Stimulated activated CD4-positive, alpha-beta T cell treated with anti-CD3 and anti-CD28 coated beads, Interleukin-12 subunit alpha, Interleukin-12 subunit beta, amount 100 ng/mL, for 4 hours (primary cell): ENCODE measurements at regions not wholly inside any gene's neighbourhood (a gene's known extent, or its start where the extent isn't known, plus 50 kb on each side); places are given as distances from the start of the nearest gene placed in this dataset.
"Not testable (repeated sequence)": the region's sequence is repeated elsewhere in the genome, so short reads cannot be mapped to it uniquely, and the experiment has no call there.

ENCODE experiments used
- DNase-seq: peaks from one replicate; pipeline ENCODE4 v3.0.0-alpha.2; 2020

DNA sequence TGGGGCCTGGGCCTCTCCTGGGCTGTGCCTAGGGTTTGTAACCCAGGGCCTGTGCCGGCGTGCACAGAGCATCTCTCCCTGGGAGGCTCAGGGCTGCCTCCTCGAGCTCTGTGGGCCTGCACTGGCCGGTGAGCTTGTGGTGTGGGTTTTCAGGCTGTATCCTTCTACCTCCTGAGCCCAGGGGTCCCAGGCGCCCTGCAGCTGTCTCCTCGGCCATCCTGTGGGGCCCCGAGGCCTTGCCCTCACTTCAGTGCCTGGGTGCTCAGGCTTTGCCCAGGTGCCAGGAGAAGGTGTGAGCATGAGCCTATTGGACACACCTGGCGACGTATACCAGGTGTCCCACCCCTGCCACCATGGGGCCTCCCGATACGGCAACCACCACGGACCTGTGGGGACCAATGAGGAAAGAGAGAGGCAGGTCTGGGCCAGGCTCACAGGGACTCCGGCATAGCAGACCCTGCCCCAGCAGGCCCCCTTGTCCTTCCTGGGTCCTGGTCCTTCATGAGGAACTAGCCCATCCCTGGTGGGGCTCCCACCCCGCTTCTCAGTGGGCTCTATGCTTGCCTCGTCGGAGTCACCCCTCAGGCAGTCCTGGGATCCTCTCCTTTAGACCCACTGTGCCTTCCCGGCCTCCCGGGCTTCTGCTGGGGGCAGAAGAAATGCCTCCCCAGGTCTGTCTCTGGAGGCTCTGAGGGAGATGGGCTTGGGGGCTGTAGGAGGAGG, 400.2 kb downstream of the TMEM121 start:
- no peak for DNase-seq

DNA sequence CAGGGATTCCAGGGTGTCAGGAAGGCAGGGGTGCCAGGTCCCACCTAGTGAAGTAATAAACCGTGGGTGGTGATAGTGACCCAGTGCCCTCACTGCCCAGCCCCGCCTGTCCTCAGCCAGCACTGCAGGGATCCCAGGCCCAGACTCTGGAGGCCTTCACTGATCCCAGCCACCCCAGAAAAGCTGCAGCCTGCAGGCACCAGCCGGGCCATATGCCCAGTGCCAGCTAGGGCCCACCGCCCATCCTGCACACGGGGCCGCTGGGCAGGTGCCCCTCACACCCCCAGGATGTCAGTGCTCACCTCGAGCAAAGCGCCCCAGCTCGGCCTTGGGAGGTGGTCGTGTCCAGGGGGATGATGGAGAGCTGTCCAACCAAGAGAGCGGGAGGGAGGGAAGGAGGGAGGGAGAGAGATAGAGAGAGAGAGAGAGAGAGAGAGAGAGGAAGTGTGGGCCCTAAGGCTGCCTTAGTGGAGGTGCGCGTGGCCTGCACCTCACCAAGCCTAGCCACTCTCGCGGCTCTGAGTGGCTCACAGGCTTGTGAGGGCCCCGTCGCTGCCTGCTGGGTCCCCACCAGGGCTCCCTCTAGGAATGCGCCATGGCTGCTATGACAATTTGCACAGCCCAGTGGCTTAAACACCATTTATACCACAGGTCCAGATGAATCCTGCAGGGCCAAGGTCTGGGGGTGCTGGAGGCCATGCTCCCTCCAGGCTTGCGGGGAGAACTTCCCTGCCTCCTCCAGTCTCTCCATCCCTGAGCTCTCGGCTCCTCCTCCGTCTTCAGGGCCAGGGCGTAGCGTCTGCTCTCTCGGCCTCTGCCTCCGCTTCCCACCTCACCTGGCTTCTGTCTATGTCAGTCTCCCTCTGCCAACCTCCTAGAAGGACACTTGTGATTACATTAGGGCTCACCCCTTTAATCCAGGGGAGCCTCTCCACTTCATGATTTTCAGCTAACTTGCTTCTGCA, 401.0 kb downstream of the TMEM121 start:
- no peak for DNase-seq

DNA sequence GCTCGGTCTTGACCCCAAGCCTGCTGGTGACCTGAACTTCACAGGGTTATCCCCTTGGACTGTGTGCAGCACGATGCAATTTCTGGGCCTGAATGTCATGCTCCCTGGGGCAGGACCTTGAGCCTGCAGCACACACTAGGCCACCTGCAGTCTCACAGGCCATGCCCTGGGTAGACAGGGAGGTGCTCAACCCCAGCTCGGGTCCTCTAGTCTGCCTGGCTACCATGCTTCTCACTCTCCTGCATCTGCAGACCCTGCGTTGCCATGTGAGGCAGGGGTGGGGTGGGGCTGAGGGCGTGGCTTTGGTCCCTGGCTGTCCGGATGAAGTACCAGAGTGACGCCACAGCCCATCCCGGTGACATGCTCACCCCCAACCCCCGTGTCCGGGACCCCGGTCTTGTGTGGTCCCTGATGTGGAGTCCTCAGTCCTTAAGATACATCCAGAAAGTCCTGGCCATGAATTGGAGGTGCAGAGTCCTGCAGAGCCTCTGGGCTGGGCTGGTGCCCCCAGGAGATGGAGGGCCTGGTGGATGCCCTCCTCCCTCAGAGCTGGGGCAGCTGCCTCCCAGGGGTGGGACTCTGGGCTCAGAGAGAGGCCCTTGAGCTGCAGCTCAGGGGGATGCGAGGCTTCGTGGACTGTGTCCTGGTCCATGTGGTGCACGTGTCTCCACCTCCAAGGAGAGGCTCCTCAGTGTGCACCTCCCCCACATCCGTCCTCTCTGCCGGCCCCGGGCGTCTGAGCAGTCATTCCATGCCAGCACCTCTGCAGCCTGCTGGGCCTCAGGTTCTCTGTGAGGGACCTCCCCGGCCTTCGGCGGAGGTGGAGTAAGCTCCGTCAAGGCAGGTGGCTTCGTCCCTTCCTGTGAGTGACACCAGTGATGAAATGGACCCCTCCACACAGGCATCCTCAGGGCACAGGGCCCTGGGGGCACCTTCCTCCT, 402.1 kb downstream of the TMEM121 start:
- not testable (repeated sequence) for DNase-seq

DNA sequence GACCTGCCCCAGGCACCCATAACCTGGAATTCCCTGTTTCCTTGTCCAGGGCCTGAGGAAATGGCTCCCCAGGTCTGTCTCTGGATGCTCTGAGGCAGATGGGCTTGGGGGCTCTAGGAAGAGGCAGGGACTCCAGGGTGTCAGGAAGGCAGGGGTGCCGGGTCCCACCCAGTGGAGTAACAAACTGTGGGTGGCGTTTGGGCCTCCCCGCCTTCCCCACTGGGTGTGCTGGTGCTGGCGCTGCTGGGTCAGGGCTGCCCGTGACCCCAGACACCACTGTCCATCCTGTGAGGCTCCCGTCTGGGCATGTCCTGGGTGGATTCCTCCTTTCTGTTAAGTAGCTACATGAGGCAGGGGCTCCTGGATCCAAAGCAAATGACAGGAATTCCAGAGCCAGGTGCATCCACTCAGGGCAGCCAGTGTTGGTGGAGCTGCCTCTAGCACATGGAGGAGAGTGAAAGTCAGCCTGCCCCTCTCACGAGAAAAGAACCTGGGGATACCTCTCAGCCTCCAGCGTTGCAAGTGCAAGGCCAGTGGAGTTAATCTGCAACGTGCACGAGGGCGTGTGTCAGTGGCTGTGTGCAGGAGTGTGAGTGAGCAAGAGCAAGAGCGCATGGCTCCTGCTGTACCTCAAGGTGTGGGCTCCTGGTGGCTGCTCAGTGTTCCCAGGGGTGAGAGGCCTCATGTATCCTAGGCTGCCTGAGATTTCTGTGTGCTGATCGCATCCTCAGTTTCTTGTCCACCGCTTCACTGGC, 403.1 kb downstream of the TMEM121 start:
- no peak for DNase-seq

DNA sequence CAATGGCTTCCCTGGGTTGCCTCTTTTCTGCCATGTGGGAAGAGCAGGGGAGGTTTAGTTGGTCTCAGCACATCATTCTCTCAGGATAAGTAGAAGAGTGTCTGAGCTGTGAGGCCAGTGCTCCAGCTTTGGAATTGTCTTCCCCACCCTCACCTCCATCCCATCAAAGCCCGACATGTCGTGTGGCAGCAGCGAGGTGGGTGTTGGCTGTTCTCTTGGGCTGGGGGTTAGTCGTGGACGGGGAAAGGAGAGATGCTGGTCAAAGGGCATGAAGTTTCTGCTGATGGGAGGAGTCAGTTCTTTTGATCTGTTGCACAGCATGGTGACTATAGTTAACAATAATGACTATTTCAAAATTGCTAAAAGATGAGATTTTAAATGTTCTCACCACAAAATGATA, 404.2 kb downstream of the TMEM121 start:
- DNase-seq: no peak

DNA sequence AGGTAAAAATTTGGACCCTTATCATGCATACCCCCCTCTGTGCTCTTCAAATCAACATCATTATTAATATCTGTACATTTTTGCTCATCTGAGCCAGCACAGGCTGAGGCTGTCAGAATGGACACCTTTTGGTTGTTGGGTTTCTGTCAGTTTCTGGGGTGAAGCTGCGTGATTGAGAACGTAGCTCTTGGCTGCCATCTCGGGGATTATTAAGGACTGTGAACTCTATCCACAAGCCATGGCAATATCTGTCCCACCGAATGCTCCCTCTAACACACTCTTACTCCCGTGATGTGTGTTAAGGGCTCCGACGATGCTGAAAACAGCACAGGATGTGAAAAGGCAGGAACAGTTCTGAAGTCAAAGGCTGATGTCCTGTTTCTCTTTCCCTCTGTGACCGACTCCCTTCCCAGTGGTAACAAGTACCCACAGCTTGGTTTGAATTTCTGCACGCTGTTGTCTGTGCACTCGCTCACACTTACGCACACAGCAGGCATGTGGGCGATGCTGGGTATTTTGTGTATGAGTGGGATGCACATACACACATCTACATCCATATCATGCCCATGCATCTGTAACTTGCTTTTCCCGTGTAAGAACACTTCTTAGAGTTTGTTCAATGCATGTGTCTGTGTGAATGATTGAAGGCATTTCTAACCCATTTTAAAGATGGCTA, 405.6 kb downstream of the TMEM121 start:
- DNase-seq: no peak

DNA sequence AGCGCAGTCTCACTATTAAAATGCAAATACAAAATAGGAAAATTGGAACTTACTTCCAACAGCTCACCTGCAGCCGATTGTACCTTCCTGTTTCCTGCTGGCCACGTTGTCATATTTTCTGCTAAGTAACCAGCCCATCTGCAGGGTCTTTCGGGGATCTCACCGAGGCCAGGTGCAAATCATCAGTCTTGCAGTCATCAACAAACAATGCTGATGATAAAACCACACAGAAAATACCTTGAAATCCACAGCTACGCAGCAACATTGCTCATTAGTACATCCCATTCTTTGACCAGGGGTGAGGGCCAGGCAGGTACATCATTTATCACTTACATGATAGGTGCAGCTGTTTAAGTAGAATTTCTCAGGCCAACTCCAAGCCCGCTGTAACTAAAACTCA, 406.9 kb downstream of the TMEM121 start:
- DNase-seq: no peak

DNA sequence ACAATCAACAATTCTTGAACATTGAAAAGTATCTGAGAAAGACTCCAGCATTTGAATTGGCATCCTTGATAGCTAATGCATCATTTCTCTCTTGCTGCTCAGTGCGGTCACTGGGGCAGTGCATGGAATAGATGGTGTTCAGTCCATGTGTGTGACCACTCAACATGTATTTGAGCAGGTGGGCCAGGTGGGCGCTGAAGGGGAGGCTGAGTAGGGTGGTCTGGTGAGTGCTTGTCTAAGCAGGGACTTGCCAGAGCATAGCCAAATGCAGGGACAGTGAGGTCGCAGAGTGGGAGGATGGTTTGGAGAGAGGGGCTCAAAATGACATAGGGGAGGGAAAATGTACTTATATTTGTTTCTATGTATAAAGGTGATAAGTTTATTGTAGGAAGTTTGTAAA, 409.0 kb downstream of the TMEM121 start:
- DNase-seq: no peak

DNA sequence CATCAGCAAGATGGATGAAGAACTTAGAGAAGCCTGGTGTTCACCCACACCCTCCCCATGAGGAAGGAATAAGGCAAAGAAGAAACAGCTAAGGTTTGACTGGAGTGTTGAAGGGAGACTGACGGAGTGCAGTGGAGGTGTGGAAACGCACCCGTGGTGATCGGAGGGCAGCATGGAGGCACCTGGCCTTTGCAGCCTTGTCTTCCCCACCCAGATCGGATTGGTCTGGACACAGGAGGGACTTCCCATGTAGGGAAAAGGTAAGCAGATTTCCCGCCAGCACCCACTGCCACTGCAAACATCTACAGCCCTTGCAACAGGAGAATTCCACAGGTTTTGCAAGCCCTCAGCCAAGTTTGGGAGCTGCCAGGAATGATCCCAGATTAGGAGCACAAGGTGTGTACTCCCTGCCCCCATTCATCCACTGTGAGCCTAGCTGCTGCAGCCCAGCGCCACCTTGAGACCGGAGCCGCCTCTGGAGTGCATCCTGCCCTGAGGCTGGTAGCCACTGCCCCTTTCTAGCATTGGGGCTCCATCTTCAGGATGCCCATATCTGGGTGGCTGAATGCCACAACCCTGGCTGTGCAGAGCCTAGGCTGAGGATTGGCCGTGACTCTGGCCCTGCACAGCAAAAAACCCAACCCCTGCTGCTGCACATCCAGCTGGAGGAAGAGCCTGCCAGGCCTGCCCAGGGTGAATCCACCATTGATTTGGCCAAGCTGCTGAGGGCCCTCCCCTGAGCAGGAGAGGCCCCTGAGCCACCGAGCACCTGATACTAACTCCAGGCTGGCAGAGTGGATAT, 411.1 kb downstream of the TMEM121 start:
- DNase-seq: no peak

DNA sequence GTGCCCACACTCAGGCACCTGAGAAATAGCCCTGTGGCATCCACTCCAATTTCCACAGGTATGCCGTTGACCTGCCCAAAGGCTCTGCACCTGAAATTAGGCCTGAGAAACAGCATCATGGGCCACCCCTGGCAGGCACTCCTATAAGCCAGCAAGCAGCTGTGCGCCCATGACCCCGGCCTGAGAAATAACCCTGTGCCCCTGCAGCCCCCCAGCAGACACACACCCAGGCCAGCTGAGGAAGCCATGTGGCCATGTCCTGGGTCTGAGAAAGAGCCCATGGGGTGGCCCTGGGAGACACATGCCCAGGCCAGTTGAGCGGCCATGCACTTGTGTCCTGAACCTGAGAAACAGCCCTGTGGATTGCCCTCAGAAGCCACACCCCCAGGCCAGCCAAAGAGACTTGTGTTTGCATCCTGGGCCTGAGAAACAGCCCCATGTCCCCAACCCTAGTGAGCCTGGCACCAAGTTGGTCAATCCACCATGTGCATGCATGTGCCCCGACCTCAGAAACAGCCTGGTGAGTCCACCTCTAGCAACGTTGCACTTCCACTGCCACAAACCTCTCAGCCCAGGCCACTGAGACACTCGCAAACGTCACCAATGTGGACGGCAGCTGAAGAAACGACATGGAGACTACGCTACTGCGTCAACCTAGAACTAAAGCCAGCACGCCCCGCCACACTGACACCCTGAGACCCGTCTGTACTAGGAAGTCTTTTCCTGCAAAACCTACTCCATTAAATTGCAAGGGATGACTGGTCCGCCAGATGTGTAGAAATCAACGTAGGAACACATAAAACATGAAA, 411.9 kb downstream of the TMEM121 start:
- no peak for DNase-seq

DNA sequence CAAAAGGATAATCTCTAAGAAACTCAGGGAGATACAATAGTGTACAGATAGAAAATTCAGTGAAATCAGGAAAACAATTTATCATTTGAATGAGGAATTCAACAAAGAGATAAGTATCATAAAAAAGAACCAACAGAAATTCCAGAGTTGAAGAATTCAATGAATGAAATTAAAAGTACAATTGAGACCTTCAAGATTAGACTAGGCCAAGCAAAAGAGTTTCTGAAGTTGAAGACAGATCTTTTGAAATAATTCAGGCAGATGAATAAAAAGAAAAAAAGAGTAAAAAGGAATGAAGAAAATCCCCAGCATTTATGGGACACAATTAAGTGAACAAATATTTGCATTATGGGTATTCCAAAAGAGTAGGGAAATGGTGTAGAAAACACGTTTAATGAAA, 412.6 kb downstream of the TMEM121 start:
- no peak for DNase-seq

DNA sequence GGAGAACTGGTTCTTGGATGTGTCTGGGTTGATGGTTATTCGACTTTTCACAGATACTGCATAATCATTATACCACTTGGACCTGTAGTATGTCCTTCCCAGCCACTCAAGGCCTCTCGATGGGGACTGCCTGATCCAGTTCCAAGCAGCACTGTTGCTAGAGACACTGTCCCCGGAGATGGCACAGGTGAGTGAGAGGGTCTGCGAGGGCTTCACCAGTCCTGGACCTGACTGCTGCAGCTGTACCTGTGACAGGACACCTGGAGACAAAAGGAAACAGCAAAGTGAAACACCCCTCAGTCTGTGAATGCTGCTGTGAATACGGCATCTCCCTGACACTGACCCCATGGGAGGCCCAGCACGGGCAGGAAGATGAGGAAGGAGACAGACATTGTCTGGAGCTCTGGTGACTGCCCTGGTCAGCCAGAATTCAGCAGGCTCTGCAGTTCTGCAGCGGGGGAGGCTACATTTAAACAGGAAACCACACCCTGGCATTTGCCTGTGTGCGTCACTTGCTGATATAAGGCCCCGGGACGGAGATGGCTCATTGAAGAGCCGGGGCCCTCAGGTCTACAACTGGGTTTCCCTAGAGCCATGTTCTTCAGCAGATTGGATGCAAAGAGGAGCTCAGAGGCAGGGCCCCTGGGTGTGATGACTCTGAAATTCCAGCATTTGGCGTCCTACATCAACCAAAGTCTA, 413.6 kb downstream of the TMEM121 start:
- no peak for DNase-seq

DNA sequence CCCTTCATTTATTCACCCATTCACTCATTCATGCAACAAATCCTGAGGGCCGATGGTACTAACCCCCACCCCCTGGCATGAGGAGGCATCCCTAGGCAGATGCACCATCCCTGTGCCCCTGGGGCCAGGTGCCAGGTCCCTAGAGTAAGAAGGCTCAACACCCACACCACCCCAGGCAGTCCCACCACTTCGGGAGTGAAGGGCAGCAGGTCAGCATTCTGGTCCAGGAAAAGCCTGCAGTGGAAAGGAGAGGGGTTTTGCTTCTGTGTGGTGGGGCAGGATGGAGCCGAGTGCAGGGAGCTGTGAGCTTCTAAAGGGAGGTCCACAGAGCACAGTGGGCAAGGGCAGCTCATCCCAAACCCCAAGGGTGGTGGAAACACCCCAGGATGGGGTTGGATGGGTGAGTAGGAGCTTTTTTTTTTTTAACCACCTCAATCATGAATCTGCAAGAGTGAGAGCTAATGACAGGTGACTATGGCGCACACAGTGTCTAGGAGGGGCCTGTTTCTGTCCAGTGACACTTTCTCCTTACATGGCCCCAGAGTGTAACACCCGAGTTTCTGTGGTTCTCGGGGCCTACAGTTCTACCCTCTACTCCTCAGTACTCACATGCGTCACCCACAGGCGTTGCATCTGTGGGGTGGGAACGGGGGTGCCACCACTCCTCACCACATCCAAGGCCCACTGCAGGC, 414.3 kb downstream of the TMEM121 start:
- DNase-seq: no peak

DNA sequence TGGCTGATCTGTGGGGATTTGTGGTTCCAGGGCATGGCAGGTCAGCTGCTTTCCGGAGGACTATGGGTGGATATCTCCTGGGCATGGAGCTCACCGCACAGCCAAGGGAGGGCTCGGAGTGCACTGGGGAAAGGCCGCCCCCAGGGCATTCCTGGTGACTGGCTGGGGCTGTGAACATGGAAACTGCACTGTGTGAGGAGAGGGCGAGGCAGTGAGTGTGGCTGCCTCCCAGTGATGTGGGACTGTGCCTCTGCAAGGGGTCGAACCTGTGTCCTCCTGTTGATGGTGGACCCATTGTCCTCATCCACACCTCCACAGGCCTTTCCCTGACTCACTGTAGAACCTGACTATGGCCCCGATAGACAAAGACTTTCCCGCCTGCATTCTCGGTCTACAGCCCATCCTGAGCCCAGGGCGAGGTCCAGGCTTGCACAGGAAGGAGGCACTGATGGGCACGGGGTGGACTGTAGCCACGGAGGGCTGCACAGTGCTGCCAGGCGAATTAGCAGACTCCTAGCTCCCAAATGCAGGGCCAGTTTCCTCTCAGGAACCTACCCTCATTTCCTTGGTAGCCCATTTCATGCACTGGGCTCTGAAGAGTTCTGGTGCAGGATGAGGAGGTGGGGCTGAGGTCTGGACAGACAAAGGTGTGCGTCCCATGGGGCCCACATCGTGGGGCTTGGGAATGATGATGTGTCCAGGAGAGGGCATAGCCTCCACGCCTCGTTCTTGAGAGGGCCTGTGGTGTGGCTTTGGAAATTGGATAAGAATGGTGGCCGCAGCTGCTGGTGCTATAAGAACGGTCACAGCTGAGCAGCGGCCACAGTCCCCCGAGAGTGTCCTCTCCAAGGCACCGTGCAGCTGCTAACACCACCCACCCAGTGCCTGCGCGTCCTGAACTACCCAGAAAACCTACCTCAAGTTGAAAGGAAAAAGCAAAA, 415.1 kb downstream of the TMEM121 start:
- DNase-seq: no peak

DNA sequence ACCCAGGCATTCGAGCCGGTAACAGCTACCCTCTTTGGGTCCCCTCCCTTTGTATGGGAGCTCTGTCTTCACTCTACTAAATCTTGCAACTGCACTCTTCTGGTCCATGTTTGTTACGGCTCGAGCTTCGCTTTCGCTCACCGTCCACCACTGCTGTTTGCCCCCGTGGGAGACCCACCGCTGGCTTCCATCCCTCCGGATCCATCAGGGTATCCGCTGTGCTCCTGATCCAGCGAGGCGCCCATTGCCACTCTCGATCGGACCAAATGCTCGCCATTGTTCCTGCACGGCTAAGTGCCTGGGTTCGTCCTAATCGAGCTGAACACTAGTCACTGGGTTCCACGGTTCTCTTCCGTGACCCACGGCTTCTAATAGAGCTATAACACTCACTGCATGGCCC, 416.3 kb downstream of the TMEM121 start:
- not testable (repeated sequence) for DNase-seq

DNA sequence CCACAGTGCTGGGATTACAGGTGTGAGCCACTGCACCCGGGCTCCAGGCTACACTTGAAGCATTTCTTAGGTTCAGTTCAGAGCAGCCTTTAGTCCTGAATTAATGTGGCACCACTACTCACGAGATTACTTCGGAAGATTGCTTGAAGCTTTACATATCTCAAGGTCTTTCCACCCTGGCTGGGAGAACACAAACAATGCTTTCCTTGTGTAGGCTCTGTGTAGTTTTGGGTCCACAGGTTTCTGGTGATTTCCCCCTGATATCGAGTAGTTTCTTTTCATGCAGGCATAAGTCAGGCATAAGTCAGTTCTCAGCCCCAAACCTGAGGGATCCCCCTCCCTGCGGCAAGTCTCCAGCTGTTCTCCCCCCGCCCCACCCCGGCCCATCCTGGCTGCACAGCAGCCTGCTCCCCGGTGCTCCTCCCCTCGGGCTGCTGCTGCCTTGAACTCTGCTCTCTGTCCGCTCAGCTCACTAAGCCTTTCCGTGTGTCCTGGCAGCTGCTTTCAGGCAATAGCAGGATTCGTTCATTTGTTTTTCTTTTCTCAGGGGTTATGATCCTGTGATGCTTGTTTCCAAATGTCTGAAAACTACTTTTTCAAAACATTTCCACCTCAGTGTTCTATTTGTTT, 417.7 kb downstream of the TMEM121 start:
- no peak for DNase-seq
